SJSA1 (cell line): ENCODE measurements at regions not wholly inside any gene's neighbourhood (a gene's known extent, or its start where the extent isn't known, plus 50 kb on each side); places are given as distances from the start of the nearest gene placed in this dataset.

ENCODE experiments used
- DNase-seq, 2 experiments: peaks; one replicate each; pipeline ENCODE4 v3.0.0-alpha.2; 2015 to 2020; ENCODE audit warnings: low spot score in 2 of 2, low read depth in 1 of 2
- H3K27ac ChIP-seq: fragments of 250-450 bp; sonication (Bioruptor Pico); 2 replicates; pipeline ENCODE4 v1.5.1; 2020; ENCODE audit warnings: mild to moderate bottlenecking, moderate library complexity
- H3K27me3 ChIP-seq: fragments of 250-450 bp; sonication (Bioruptor Pico); replicated peaks from 2 replicates; pipeline ENCODE4 v1.5.1; 2020; ENCODE audit warnings: mild to moderate bottlenecking, moderate library complexity
- H3K36me3 ChIP-seq: fragments of 250-450 bp; sonication (Bioruptor Pico); 2 replicates; pipeline ENCODE4 v1.5.1; 2020; ENCODE audit warnings: mild to moderate bottlenecking
- H3K4me1 ChIP-seq: fragments of 250-450 bp; sonication (Bioruptor Pico); replicated peaks from 2 replicates; pipeline ENCODE4 v1.6.1; 2021; ENCODE audit warnings: mild to moderate bottlenecking
- H3K4me3 ChIP-seq: fragments of 250-450 bp; sonication (Bioruptor Pico); 2 replicates; pipeline ENCODE4 v1.5.1; 2020; ENCODE audit warnings: mild to moderate bottlenecking
- H3K9me3 ChIP-seq: fragments of 250-450 bp; sonication (Bioruptor Pico); replicated peaks from 2 replicates; pipeline ENCODE4 v1.5.1; 2020; ENCODE audit warnings: mild to moderate bottlenecking

GRCh38 chr13:74771964-74772363, 637.8 kb upstream of the KLF12 start:
- DNase-seq, result peak in 1 of 2 experiments; percentile 4
- Histone ChIP-seq H3K4me1 (peaks cover 8% of the 10 kb centered on the region), H3K27me3 (no peaks in the 10 kb centered on the region), H3K4me3 (no peak overlapping the region), H3K9me3 (no peaks in the 10 kb centered on the region), H3K27ac (peak overlapping the region; percentile 26; the same call in 1 of the 2 replicates), H3K36me3 (no peaks in the 10 kb centered on the region)

GRCh38 chr13:74770361-74770760, 636.2 kb upstream of the KLF12 start:
- peak in 1 of 2 experiments; percentile 2 for DNase-seq
- Histone ChIP-seq H3K9me3 (no peaks in the 10 kb centered on the region), H3K4me1 (peaks cover 8% of the 10 kb centered on the region), H3K27me3 (no peaks in the 10 kb centered on the region), H3K27ac (no peak overlapping the region), H3K36me3 (no peaks in the 10 kb centered on the region), H3K4me3 (no peak overlapping the region)

GRCh38 chr13:74769333-74769732, 635.1 kb upstream of the KLF12 start:
- Histone ChIP-seq H3K36me3 (no peaks in the 10 kb centered on the region), H3K4me3 (no peak overlapping the region), H3K4me1 (peaks cover 8% of the 10 kb centered on the region), H3K27ac (no peak overlapping the region), H3K27me3 (no peaks in the 10 kb centered on the region), H3K9me3 (no peaks in the 10 kb centered on the region)
- no peak for DNase-seq

DNA sequence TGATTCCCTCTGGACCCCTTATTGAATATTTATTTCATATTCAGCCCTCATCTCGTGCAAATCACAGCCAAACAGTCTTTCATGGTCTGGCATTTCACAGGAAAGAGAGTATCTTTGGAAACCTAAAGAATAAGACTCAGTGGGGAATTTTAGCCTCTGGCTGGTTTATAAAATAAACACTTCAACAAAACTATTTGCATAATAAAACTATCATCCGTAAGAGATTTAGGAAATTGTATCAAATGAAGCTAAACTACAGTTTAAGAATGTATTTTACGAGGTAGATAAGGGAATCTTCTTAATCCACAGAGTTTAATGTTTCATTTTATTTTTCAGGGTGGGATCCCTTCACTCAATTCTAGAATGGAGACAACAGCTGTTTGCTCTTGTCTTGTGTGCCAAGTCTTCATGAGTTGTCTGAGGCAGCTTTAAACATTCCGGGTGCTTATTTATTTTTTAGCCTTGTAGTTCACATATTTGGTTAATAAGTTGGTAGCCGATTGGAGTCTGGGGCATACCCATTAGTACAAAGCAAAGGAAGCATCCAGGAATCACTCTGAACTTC, 634.4 kb upstream of the KLF12 start:
- no peak overlapping the region for H3K4me3 ChIP-seq
- peaks cover 8% of the 10 kb centered on the region for H3K4me1 ChIP-seq
- no peak overlapping the region for H3K27ac ChIP-seq
- H3K36me3 ChIP-seq, result no peaks in the 10 kb centered on the region
- no peak for DNase-seq
- H3K27me3 ChIP-seq, result no peaks in the 10 kb centered on the region
- no peaks in the 10 kb centered on the region for H3K9me3 ChIP-seq

- Histone ChIP-seq H3K27me3 (no peaks in the 10 kb centered on the region), H3K36me3 (no peaks in the 10 kb centered on the region), H3K27ac (no peak overlapping the region), H3K9me3 (no peaks in the 10 kb centered on the region), H3K4me1 (peaks cover 5% of the 10 kb centered on the region; the same call in 1 of the 2 replicates), H3K4me3 (no peak overlapping the region)
- no peak for DNase-seq
These were observed 632.8 kb upstream of the KLF12 start for GRCh38 chr13:74767050-74767449.

DNA sequence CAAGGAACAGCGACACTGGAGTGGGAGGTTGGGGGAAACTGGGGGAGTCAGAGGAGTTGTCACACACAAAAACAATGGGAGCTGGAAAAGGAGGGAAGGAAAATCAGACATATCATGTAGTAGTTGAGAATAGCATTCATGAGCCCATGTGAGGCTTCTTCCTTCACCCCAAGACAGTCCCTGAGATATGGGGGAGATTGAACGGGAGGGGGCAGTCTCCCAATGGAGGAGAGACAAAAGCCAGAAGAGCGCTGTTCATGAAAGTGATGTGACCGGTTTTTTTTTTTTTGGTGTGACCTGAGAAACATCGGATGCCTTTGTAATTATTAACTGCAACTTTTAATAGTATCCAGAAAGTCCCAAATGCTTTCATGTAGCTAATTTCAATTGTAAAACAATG, 631.8 kb upstream of the KLF12 start:
- no peaks in the 10 kb centered on the region for H3K27me3 ChIP-seq
- H3K9me3 ChIP-seq, result no peaks in the 10 kb centered on the region
- H3K4me3 ChIP-seq, result no peak overlapping the region
- H3K27ac ChIP-seq, result no peak overlapping the region
- 0 out of 2 replicates have a peak, but pooled peaks cover 5% of the 10 kb centered on the region for H3K4me1 ChIP-seq
- no peaks in the 10 kb centered on the region for H3K36me3 ChIP-seq
- DNase-seq, result no peak

DNA sequence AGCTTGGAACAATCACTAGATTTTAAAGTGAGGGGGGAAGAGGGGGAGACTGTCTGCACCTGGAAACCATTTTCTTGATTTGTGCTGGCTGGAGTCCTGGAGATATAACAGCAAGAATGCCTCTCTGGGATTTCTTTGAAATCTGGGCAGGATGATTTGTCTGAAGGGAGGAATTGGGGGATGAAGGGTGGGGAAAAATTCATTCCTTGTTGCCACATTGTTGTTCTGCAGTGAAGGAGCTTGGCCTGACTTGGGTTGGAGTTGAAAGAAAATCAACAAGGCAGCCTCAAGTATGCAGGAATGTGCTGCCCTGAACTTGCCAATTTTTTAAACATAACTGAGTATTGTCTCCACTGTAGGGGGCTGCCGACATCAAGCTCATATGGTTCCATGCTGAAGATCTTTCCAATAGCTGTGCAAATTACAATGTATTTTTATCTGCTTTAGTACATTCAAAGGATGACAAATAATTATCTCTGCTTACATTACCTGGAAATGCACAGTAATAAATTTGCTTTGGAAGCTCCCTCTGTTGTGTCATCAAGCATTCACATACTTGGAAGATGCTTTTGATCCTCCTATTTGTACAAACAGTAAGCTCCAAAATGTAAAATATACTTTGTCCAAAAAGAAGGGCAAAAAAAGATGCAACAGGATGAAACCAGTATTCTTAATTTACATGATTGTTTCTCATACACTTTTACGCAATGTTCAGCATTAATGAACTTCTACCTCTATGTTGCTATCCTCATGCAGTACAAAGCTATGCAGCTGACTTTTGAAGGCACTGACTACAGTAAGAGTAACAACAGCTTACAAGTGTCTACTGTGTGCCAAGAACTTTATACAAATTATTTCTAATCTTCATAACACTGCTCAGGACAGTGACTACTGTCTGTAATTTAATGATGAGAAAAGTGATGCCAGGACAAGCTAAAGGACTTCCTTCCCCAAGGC, 627.9 kb upstream of the KLF12 start:
- no peak for DNase-seq
- Histone ChIP-seq H3K27ac (no peak overlapping the region), H3K27me3 (no peaks in the 10 kb centered on the region), H3K9me3 (no peaks in the 10 kb centered on the region), H3K4me3 (no peak overlapping the region), H3K36me3 (no peaks in the 10 kb centered on the region), H3K4me1 (no peaks in the 10 kb centered on the region)

DNA sequence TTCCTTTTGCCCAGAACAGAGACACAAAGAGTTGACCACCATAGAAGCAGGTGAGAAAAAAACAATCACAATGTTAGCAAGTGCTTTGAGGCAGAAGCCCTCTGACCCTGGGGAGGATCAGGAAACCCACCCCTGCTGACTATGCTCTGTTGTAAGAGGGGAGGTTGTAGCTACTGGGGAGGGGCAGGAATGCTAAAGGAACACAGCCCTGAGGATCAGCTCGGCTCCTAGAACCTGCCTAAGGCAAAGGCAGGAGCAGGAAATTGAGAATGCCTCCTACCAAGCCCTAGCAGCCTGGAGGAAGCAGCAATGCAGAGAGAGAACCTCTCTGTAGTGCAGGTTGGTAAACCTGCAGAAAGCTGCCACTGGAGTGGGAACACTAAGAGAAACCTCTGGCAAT, 624.0 kb upstream of the KLF12 start:
- no peak for DNase-seq
- no peak overlapping the region for H3K27ac ChIP-seq
- no peak overlapping the region for H3K4me3 ChIP-seq
- no peaks in the 10 kb centered on the region for H3K36me3 ChIP-seq
- H3K9me3 ChIP-seq, result no peaks in the 10 kb centered on the region
- no peaks in the 10 kb centered on the region for H3K27me3 ChIP-seq
- no peaks in the 10 kb centered on the region for H3K4me1 ChIP-seq

- H3K27me3 ChIP-seq, result no peaks in the 10 kb centered on the region
- H3K27ac ChIP-seq, result no peak overlapping the region
- no peaks in the 10 kb centered on the region for H3K36me3 ChIP-seq
- no peak for DNase-seq
- no peak overlapping the region for H3K4me3 ChIP-seq
- no peaks in the 10 kb centered on the region for H3K9me3 ChIP-seq
- no peaks in the 10 kb centered on the region for H3K4me1 ChIP-seq
These were observed 620.9 kb upstream of the KLF12 start for GRCh38 chr13:74755065-74755464.

- Histone ChIP-seq H3K4me3 (no peak overlapping the region), H3K9me3 (no peaks in the 10 kb centered on the region), H3K27ac (no peak overlapping the region), H3K36me3 (no peaks in the 10 kb centered on the region), H3K4me1 (no peaks in the 10 kb centered on the region), H3K27me3 (no peaks in the 10 kb centered on the region)
- no peak for DNase-seq
These were observed 617.5 kb upstream of the KLF12 start for GRCh38 chr13:74751739-74752138.

DNA sequence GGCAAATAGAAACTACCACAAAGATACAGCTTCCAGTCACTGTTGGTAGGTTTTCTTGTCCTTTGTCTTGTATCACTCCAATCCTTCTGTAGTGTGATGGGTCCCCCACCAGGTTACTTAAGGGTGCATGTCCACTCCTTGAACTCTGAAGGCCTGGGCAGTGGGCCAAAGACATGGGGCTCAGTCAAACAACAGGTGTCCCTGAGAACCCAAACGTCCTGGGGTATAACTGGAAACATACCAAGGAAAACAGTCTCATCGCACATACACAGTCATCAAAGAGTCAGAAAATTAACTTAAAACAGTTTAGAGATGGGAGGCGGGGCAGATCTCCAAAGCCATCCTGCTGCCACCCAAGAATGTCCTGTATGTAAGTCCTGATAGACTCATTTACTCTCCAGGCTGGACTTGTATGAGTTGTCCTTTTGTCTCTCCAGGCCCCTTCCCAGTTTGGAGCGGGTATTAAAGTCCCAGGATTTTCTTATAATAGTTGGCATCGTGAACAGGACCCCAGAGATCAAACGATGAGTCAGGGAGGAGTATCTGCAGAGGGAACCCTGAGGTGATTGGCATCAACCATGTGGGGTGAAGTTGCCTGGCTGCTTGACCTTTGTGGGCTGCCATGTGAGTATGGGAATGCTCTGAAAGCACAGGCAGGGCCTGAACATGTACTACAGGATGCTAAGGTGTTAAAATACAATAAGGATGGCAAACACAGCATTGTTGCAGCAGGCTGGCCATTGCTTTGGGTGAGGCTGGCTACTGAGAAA, 613.2 kb upstream of the KLF12 start:
- no peak overlapping the region for H3K4me3 ChIP-seq
- H3K27ac ChIP-seq, result no peak overlapping the region
- DNase-seq, result no peak
- H3K9me3 ChIP-seq, result no peaks in the 10 kb centered on the region
- H3K27me3 ChIP-seq, result no peaks in the 10 kb centered on the region
- H3K36me3 ChIP-seq, result no peaks in the 10 kb centered on the region
- H3K4me1 ChIP-seq, result no peaks in the 10 kb centered on the region

GRCh38 chr13:74743992-74744391, 609.8 kb upstream of the KLF12 start:
- Histone ChIP-seq H3K4me3 (no peak overlapping the region), H3K27me3 (no peaks in the 10 kb centered on the region), H3K4me1 (no peaks in the 10 kb centered on the region), H3K9me3 (no peaks in the 10 kb centered on the region), H3K27ac (no peak overlapping the region), H3K36me3 (no peaks in the 10 kb centered on the region)
- DNase-seq, result no peak

DNA sequence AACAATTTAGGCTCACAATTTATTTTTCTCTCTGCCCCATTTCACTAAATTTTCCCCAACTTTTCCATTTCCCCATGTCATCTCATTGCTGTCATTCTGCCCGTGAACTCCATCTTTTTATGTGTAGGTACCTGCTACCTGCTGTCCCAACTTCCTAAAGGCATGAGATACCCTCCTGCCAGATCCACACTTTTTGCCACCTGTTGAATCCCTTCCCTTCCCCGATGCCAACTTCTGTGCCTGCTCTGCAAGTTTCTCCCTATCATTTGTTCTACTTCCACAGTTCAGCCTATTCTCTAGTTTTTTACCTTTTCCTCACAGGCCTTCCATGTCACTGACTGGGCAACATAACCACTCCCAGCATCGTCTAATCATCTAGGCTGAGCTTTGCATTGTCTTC, 607.5 kb upstream of the KLF12 start:
- Histone ChIP-seq H3K27ac (no peak overlapping the region), H3K4me1 (no peaks in the 10 kb centered on the region)
- no peak for DNase-seq

More for the DNA sequence above, 607.5 kb upstream of the KLF12 start:
- H3K27me3 ChIP-seq, result no peaks in the 10 kb centered on the region
- H3K36me3 ChIP-seq, result no peaks in the 10 kb centered on the region
- H3K9me3 ChIP-seq, result no peaks in the 10 kb centered on the region
- no peak overlapping the region for H3K4me3 ChIP-seq
